ENCODE measurements at regions not wholly inside any gene's neighbourhood (a gene's known extent, or its start where the extent isn't known, plus 50 kb on each side); places are given as distances from the start of the nearest gene placed in this dataset.
"Not testable (repeated sequence)": the region's sequence is repeated elsewhere in the genome, so short reads cannot be mapped to it uniquely, and the experiment has no call there.

GRCh38 chr10:28995497-28995896 lies 293.4 kb upstream of the LYZL1 start:
- no peak for DNase-seq

GRCh38 chr10:28996345-28996744 lies 292.5 kb upstream of the LYZL1 start:
- DNase-seq, result no peak

- no peak for DNase-seq
These were observed 291.8 kb upstream of the LYZL1 start for GRCh38 chr10:28996947-28997551.

- DNase-seq, result no peak
These were observed 291.1 kb upstream of the LYZL1 start for GRCh38 chr10:28997734-28998133.

GRCh38 chr10:29001801-29002200 lies 287.1 kb upstream of the LYZL1 start:
- DNase-seq, result no peak

GRCh38 chr10:29003014-29003413 lies 285.9 kb upstream of the LYZL1 start:
- not testable (repeated sequence) for DNase-seq

- no peak for DNase-seq
These were observed 282.9 kb upstream of the LYZL1 start for GRCh38 chr10:29005988-29006387.

GRCh38 chr10:29007370-29007747 lies 281.5 kb upstream of the LYZL1 start:
- DNase-seq, result no peak

GRCh38 chr10:29007748-29008610 lies 280.9 kb upstream of the LYZL1 start:
- no peak for DNase-seq

GRCh38 chr10:29009464-29009863 lies 279.4 kb upstream of the LYZL1 start:
- DNase-seq, result no peak

GRCh38 chr10:29011516-29011915 lies 277.4 kb upstream of the LYZL1 start:
- no peak for DNase-seq

GRCh38 chr10:29012926-29013554 lies 275.8 kb upstream of the LYZL1 start:
- DNase-seq, result no peak

- DNase-seq, result no peak
These were observed 267.3 kb upstream of the LYZL1 start for GRCh38 chr10:29021591-29021990.

- DNase-seq, result no peak
These were observed 266.4 kb upstream of the LYZL1 start for GRCh38 chr10:29022513-29022912.

- DNase-seq, result no peak
These were observed 265.2 kb upstream of the LYZL1 start for GRCh38 chr10:29023678-29024077.

- no peak for DNase-seq
These were observed 262.6 kb upstream of the LYZL1 start for GRCh38 chr10:29026065-29026797.

GRCh38 chr10:29026802-29027580 lies 261.9 kb upstream of the LYZL1 start:
- no peak for DNase-seq

GRCh38 chr10:29028486-29028885 lies 260.4 kb upstream of the LYZL1 start:
- no peak for DNase-seq

- DNase-seq, result no peak
These were observed 258.0 kb upstream of the LYZL1 start for GRCh38 chr10:29030900-29031299.

- no peak for DNase-seq
These were observed 256.7 kb upstream of the LYZL1 start for GRCh38 chr10:29032169-29032568.

- no peak for DNase-seq
These were observed 255.4 kb upstream of the LYZL1 start for GRCh38 chr10:29033311-29033940.

GRCh38 chr10:29034592-29034991 lies 254.3 kb upstream of the LYZL1 start:
- no peak for DNase-seq
